ENCODE measurements at regions not wholly inside any gene's neighbourhood (a gene's known extent, or its start where the extent isn't known, plus 50 kb on each side); places are given as distances from the start of the nearest gene placed in this dataset.

DNA sequence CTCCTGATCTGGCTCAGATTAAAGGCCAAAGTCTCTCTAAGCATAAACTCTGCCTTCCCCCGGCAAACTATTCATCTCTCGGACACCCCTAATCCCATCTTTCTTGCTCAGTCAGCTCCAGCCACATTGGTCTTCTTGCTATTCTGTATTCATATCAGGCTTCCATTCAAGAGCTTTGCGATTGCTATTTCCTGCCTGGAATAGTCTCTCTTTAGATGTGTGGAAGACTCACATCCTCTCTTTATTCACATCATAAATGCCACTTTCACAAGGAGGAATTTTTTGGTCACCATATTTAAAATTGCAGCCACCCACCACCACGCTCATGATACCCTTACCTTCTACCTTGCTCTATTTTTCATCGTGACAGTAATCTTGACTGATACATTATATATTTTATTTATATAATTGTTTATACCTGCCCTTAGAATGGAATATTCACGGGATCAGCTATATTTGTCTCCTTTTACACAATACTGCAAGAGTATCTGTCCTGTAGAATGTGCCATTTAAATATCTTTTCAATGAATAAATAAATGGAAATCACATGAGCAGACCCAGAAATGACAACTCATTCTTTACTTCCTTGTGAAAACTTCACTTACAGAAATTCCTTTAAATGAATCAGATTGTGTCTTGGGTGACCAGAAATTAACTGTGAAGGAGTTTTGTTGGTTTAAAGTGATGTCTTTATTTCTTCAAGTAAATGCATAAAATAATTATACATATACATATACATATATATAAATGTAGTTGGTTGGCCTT lies 780.6 kb upstream of the FLRT2 start:
- no peak for TF ChIP-seq SP1 (IDR thresholded peaks at IDR 0.05)
- TF ChIP-seq FOXK2 (IDR thresholded peaks at IDR 0.05): no peak
- TF ChIP-seq ELF4 (IDR thresholded peaks at IDR 0.05): no peak
- TF ChIP-seq, protein P1, sequence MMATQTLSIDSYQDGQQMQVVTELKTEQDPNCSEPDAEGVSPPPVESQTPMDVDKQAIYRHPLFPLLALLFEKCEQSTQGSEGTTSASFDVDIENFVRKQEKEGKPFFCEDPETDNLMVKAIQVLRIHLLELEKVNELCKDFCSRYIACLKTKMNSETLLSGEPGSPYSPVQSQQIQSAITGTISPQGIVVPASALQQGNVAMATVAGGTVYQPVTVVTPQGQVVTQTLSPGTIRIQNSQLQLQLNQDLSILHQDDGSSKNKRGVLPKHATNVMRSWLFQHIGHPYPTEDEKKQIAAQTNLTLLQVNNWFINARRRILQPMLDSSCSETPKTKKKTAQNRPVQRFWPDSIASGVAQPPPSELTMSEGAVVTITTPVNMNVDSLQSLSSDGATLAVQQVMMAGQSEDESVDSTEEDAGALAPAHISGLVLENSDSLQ (IDR thresholded peaks at IDR 0.05): no peak
- no peak for TF ChIP-seq ZNF384 (IDR thresholded peaks at IDR 0.05)
- DNase-seq (ENCODE audit: extremely low spot score): no peak
- ChIA-PET POLR2A (no interaction called here), CTCF (no interaction called here)

- ChIA-PET CTCF (no interaction called here), POLR2A (no interaction called here)
- no peak for DNase-seq (ENCODE audit: extremely low spot score)
- TF ChIP-seq NFRKB (IDR thresholded peaks at IDR 0.05): no peak
- TF ChIP-seq ARNT (IDR thresholded peaks at IDR 0.05): no peak
- no peak for TF ChIP-seq L3MBTL2 (conservative IDR thresholded peaks at IDR 0.05)
- TF ChIP-seq FOXM1 (IDR thresholded peaks at IDR 0.05; ENCODE audit: borderline replicate concordance): no peak
- no peak for TF ChIP-seq FOXK2 (IDR thresholded peaks at IDR 0.05)
- TF ChIP-seq FOXA1 (IDR thresholded peaks at IDR 0.05): no peak
- no peak for TF ChIP-seq SUZ12 (IDR thresholded peaks at IDR 0.05)
- no peak for TF ChIP-seq CTBP1 (IDR thresholded peaks at IDR 0.05; ENCODE audit: borderline replicate concordance)
- TF ChIP-seq, protein P1 (IDR thresholded peaks at IDR 0.05): no peak
- no peak for TF ChIP-seq ELF4 (IDR thresholded peaks at IDR 0.05)
- TF ChIP-seq SP1 (IDR thresholded peaks at IDR 0.05): no peak
- TF ChIP-seq ZNF384 (IDR thresholded peaks at IDR 0.05): no peak
- TF ChIP-seq TARDBP (IDR thresholded peaks at IDR 0.05): no peak
- TF ChIP-seq LEF1 (IDR thresholded peaks at IDR 0.05; ENCODE audit: borderline replicate concordance): no peak
- TF ChIP-seq BHLHE40 (IDR thresholded peaks at IDR 0.05; ENCODE audit: borderline replicate concordance): no peak
- no peak for TF ChIP-seq HDGF (IDR thresholded peaks at IDR 0.05; ENCODE audit: borderline replicate concordance)
These were observed 779.7 kb upstream of the FLRT2 start for GRCh38 chr14:84750284-84750683.

DNA sequence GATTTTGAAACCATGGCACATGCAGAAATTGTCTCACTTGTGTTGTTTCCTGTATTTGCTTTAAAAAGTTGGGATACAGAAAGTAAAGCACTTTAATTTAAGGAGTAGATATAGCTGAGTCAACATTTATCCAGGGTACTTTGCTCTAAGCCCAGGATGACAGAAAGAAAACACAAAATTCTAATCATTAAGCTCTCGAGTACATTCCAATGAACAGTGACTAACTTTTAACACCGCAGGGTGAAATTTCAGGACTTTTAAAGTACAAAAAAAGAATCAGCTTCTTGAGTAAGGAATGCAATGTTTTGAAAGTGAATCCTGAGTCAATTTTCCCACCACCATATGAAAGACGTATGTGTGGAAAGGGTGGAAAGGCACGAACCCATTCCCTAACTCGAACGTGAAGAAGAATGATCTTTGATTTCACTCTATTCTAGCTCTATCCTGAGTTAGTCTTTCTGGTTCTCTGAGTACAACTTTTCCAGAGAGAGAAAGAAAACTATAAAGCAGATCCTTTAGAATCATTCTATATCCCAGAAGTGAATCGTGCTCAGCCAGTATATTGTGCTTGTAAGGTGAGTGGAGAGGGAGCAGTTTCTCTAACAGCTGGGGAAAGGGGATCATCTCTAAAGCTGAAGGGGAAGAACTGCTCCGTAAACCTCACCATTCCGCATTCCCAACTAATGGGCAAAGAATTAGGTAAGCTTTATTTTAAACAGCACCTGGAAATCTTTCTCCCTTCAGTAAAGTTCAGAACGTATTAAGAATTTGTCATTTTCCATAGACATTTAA lies 779.0 kb upstream of the FLRT2 start:
- DNase-seq (ENCODE audit: extremely low spot score): no peak
- ChIA-PET POLR2A (interaction anchor here (0.8 kb wide), 1 partner anchor 56 kb away, joined by 3 read pairs; no protein-coding TSS in a partner anchor), CTCF (no interaction called here)
- TF ChIP-seq SP1 (IDR thresholded peaks at IDR 0.05) (no peak), SUZ12 (IDR thresholded peaks at IDR 0.05) (no peak), ELF4 (IDR thresholded peaks at IDR 0.05) (no peak), FOXM1 (IDR thresholded peaks at IDR 0.05; ENCODE audit: borderline replicate concordance) (no peak), NFRKB (IDR thresholded peaks at IDR 0.05) (no peak), FOXA1 (IDR thresholded peaks at IDR 0.05) (no peak), BHLHE40 (IDR thresholded peaks at IDR 0.05; ENCODE audit: borderline replicate concordance) (no peak), L3MBTL2 (conservative IDR thresholded peaks at IDR 0.05) (no peak), HDGF (IDR thresholded peaks at IDR 0.05; ENCODE audit: borderline replicate concordance) (no peak), ARNT (IDR thresholded peaks at IDR 0.05) (no peak), LEF1 (IDR thresholded peaks at IDR 0.05; ENCODE audit: borderline replicate concordance) (no peak), ZNF384 (IDR thresholded peaks at IDR 0.05) (no peak), FOXK2 (IDR thresholded peaks at IDR 0.05) (no peak), CTBP1 (IDR thresholded peaks at IDR 0.05; ENCODE audit: borderline replicate concordance) (no peak), TARDBP (IDR thresholded peaks at IDR 0.05) (no peak)
- TF ChIP-seq, protein P1 (IDR thresholded peaks at IDR 0.05): no peak

DNA sequence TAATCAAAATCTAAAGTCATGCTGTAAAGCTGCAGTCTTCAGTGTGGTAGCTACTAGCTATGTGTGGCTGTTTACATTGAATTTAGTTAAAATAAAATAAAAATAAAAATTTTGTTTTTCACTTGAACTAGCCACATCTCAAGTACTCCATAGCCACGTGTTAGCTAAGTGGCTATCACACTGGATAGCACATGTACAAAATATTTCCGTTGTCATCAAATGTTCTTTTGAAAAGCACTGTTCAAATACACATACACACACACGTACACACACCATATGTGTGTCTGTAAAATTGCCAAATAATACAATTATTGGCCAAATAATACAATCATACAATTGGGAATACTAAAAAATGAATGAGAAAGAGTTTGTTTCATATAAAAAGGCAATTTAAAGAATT lies 778.2 kb upstream of the FLRT2 start:
- TF ChIP-seq FOXM1 (IDR thresholded peaks at IDR 0.05; ENCODE audit: borderline replicate concordance) (no peak), L3MBTL2 (conservative IDR thresholded peaks at IDR 0.05) (no peak), ELF4 (IDR thresholded peaks at IDR 0.05) (no peak), FOXK2 (IDR thresholded peaks at IDR 0.05) (no peak)
- DNase-seq (ENCODE audit: extremely low spot score): no peak
- ChIA-PET CTCF (no interaction called here), POLR2A (no interaction called here)

GRCh38 chr14:84760489-84761126 lies 769.3 kb upstream of the FLRT2 start:
- ChIA-PET CTCF (no interaction called here), POLR2A (no interaction called here)
- no peak for DNase-seq (ENCODE audit: extremely low spot score)

More at GRCh38 chr14:84760489-84761126, 769.3 kb upstream of the FLRT2 start:
- TF ChIP-seq ARNT (IDR thresholded peaks at IDR 0.05) (no peak), FOXK2 (IDR thresholded peaks at IDR 0.05) (no peak), NFRKB (IDR thresholded peaks at IDR 0.05) (no peak), ZNF384 (IDR thresholded peaks at IDR 0.05) (no peak), ELF4 (IDR thresholded peaks at IDR 0.05) (no peak), BHLHE40 (IDR thresholded peaks at IDR 0.05; ENCODE audit: borderline replicate concordance) (no peak), SP1 (IDR thresholded peaks at IDR 0.05) (no peak), SUZ12 (IDR thresholded peaks at IDR 0.05) (no peak), FOXM1 (IDR thresholded peaks at IDR 0.05; ENCODE audit: borderline replicate concordance) (no peak)
- TF ChIP-seq, protein P1 (IDR thresholded peaks at IDR 0.05): no peak
